ENCODE measurements at regions not wholly inside any gene's neighbourhood (a gene's known extent, or its start where the extent isn't known, plus 50 kb on each side); places are given as distances from the start of the nearest gene placed in this dataset.

DNA sequence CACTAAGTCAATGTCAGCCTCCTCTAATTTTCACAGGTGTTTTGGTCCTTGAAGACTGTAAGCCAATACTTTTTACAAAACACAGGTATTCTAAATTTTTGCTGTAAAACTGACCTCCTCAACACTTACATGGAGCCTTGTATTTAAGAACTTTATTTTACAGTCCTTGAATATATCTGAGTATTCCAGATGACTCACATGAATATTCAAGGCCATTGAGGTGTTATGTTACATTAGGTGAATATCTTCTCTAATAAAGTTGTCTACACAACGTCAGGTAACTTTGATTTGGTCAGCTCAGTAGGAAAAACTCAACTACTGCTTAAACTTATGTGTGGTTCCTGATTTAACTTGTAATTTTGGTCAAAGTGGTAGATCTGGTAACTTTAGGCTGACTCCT, 254.2 kb downstream of the OLFM3 start:
- TF ChIP-seq, protein P1, sequence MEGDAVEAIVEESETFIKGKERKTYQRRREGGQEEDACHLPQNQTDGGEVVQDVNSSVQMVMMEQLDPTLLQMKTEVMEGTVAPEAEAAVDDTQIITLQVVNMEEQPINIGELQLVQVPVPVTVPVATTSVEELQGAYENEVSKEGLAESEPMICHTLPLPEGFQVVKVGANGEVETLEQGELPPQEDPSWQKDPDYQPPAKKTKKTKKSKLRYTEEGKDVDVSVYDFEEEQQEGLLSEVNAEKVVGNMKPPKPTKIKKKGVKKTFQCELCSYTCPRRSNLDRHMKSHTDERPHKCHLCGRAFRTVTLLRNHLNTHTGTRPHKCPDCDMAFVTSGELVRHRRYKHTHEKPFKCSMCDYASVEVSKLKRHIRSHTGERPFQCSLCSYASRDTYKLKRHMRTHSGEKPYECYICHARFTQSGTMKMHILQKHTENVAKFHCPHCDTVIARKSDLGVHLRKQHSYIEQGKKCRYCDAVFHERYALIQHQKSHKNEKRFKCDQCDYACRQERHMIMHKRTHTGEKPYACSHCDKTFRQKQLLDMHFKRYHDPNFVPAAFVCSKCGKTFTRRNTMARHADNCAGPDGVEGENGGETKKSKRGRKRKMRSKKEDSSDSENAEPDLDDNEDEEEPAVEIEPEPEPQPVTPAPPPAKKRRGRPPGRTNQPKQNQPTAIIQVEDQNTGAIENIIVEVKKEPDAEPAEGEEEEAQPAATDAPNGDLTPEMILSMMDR (IDR thresholded peaks at IDR 0.05): no peak
- TF ChIP-seq POLR2A (IDR thresholded peaks at IDR 0.05): no peak

All from lower leg skin (tissue), 3 donors.